ENCODE measurements at regions not wholly inside any gene's neighbourhood (a gene's known extent, or its start where the extent isn't known, plus 50 kb on each side); places are given as distances from the start of the nearest gene placed in this dataset.

- TF ChIP-seq CTCF (IDR thresholded peaks at IDR 0.05) = no peak
- TF ChIP-seq, protein P1, sequence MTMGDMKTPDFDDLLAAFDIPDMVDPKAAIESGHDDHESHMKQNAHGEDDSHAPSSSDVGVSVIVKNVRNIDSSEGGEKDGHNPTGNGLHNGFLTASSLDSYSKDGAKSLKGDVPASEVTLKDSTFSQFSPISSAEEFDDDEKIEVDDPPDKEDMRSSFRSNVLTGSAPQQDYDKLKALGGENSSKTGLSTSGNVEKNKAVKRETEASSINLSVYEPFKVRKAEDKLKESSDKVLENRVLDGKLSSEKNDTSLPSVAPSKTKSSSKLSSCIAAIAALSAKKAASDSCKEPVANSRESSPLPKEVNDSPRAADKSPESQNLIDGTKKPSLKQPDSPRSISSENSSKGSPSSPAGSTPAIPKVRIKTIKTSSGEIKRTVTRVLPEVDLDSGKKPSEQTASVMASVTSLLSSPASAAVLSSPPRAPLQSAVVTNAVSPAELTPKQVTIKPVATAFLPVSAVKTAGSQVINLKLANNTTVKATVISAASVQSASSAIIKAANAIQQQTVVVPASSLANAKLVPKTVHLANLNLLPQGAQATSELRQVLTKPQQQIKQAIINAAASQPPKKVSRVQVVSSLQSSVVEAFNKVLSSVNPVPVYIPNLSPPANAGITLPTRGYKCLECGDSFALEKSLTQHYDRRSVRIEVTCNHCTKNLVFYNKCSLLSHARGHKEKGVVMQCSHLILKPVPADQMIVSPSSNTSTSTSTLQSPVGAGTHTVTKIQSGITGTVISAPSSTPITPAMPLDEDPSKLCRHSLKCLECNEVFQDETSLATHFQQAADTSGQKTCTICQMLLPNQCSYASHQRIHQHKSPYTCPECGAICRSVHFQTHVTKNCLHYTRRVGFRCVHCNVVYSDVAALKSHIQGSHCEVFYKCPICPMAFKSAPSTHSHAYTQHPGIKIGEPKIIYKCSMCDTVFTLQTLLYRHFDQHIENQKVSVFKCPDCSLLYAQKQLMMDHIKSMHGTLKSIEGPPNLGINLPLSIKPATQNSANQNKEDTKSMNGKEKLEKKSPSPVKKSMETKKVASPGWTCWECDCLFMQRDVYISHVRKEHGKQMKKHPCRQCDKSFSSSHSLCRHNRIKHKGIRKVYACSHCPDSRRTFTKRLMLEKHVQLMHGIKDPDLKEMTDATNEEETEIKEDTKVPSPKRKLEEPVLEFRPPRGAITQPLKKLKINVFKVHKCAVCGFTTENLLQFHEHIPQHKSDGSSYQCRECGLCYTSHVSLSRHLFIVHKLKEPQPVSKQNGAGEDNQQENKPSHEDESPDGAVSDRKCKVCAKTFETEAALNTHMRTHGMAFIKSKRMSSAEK (CRISPR knock-in tag; IDR thresholded peaks at IDR 0.05; ENCODE audit: borderline replicate concordance) = no peak
- TF ChIP-seq JUN (CRISPR knock-in tag; IDR thresholded peaks at IDR 0.05) = no peak
- TF ChIP-seq GABPB1 (CRISPR knock-in tag; IDR thresholded peaks at IDR 0.05) = no peak
- no peak for TF ChIP-seq MXD4 (CRISPR knock-in tag; IDR thresholded peaks at IDR 0.05; ENCODE audit: borderline replicate concordance)
- TF ChIP-seq, protein P2, sequence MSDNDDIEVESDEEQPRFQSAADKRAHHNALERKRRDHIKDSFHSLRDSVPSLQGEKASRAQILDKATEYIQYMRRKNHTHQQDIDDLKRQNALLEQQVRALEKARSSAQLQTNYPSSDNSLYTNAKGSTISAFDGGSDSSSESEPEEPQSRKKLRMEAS (CRISPR knock-in tag; IDR thresholded peaks at IDR 0.05) = no peak
- no peak for TF ChIP-seq MYBL2 (CRISPR knock-in tag; IDR thresholded peaks at IDR 0.05)
- TF ChIP-seq, protein P3, sequence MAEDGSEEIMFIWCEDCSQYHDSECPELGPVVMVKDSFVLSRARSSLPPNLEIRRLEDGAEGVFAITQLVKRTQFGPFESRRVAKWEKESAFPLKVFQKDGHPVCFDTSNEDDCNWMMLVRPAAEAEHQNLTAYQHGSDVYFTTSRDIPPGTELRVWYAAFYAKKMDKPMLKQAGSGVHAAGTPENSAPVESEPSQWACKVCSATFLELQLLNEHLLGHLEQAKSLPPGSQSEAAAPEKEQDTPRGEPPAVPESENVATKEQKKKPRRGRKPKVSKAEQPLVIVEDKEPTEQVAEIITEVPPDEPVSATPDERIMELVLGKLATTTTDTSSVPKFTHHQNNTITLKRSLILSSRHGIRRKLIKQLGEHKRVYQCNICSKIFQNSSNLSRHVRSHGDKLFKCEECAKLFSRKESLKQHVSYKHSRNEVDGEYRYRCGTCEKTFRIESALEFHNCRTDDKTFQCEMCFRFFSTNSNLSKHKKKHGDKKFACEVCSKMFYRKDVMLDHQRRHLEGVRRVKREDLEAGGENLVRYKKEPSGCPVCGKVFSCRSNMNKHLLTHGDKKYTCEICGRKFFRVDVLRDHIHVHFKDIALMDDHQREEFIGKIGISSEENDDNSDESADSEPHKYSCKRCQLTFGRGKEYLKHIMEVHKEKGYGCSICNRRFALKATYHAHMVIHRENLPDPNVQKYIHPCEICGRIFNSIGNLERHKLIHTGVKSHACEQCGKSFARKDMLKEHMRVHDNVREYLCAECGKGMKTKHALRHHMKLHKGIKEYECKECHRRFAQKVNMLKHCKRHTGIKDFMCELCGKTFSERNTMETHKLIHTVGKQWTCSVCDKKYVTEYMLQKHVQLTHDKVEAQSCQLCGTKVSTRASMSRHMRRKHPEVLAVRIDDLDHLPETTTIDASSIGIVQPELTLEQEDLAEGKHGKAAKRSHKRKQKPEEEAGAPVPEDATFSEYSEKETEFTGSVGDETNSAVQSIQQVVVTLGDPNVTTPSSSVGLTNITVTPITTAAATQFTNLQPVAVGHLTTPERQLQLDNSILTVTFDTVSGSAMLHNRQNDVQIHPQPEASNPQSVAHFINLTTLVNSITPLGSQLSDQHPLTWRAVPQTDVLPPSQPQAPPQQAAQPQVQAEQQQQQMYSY (CRISPR knock-in tag; IDR thresholded peaks at IDR 0.05) = no peak
- no peak for TF ChIP-seq TCF7 (CRISPR knock-in tag; IDR thresholded peaks at IDR 0.05; ENCODE audit: low read depth)
- no peak for TF ChIP-seq HMGXB4 (CRISPR knock-in tag; IDR thresholded peaks at IDR 0.05)
- TF ChIP-seq NR2C2 (CRISPR knock-in tag; IDR thresholded peaks at IDR 0.05) = no peak
- TF ChIP-seq ZNF232 (CRISPR knock-in tag; IDR thresholded peaks at IDR 0.05) = no peak
These were observed 569.3 kb upstream of the IGFBP3 start for GRCh38 chr7:46490406-46490805.
